Keratinocyte (primary cell): ENCODE measurements at regions not wholly inside any gene's neighbourhood (a gene's known extent, or its start where the extent isn't known, plus 50 kb on each side); places are given as distances from the start of the nearest gene placed in this dataset.

ENCODE experiments used
- DNase-seq: peaks from one replicate; pipeline ENCODE4 v3.0.0-alpha.2; 2011; ENCODE audit warnings: low read depth, missing footprints, low spot score
- FAIRE-seq: peaks from 2 replicates; lab custom pipeline; 2011; peaks lifted over from hg19 to GRCh38; lab: Jason Lieb, UNC
- H2AFZ ChIP-seq: 2 replicates; pipeline ENCODE4 v1.6.0; 2012; ENCODE audit warnings: low read length, control low read depth, inconsistent platforms; ENCODE audit not compliant: control insufficient read depth
- H3K27ac ChIP-seq: 2 replicates; pipeline ENCODE4 v1.5.1; 2011; ENCODE audit warnings: low read length; ENCODE audit not compliant: control insufficient read depth, insufficient read depth
- H3K27me3 ChIP-seq: 3 replicates; pipeline ENCODE4 v1.6.0; 2011; ENCODE audit warnings: low read length; ENCODE audit not compliant: control insufficient read depth, insufficient read depth; ENCODE audit errors: extremely low read depth
- H3K36me3 ChIP-seq, 2 experiments: 2 replicates in 1 of 2; 3 replicates in 1 of 2; pipeline ENCODE4 v1.5.1; 2011; ENCODE audit warnings: low read length in 2 of 2, mild to moderate bottlenecking in 1 of 2; ENCODE audit not compliant: control insufficient read depth in 2 of 2, insufficient read depth in 2 of 2; ENCODE audit errors: extremely low read depth in 1 of 2
- H3K4me1 ChIP-seq: 3 replicates; pipeline ENCODE4 v1.5.1; 2011; ENCODE audit warnings: low read length; ENCODE audit not compliant: control insufficient read depth, insufficient read depth; ENCODE audit errors: extremely low read depth
- H3K4me2 ChIP-seq: 3 replicates; pipeline ENCODE4 v1.6.0; 2011; ENCODE audit warnings: low read depth, low read length; ENCODE audit not compliant: control insufficient read depth, insufficient read depth; ENCODE audit errors: extremely low read depth
- H3K4me3 ChIP-seq, 3 experiments: fragments of 200-600 bp in 1 of 3; sonication (generic) in 1 of 3; 2 replicates in 2 of 3; 3 replicates in 1 of 3; pipeline ENCODE4 v1.5.1; 2011 to 2016; ENCODE audit warnings: low read length in 3 of 3, mild to moderate bottlenecking in 3 of 3, control low read depth in 2 of 3, inconsistent platforms in 1 of 3, low read depth in 1 of 3, mixed read lengths in 1 of 3, mixed run types in 1 of 3, moderate library complexity in 1 of 3; ENCODE audit not compliant: control insufficient read depth in 2 of 3, insufficient read depth in 2 of 3; ENCODE audit errors: extremely low read depth in 1 of 3
- H3K79me2 ChIP-seq: 2 replicates; pipeline ENCODE4 v1.6.0; 2012; ENCODE audit warnings: low read length; ENCODE audit not compliant: control insufficient read depth, insufficient read depth
- H3K9ac ChIP-seq: 3 replicates; pipeline ENCODE4 v1.6.0; 2011; ENCODE audit warnings: low read length; ENCODE audit not compliant: control insufficient read depth, insufficient read depth; ENCODE audit errors: extremely low read depth
- H3K9me1 ChIP-seq: 3 replicates; pipeline ENCODE4 v1.6.0; 2011; ENCODE audit warnings: low read length; ENCODE audit not compliant: control insufficient read depth, insufficient read depth; ENCODE audit errors: extremely low read depth
- H3K9me3 ChIP-seq: 2 replicates; pipeline ENCODE4 v1.5.1; 2012; ENCODE audit warnings: low read depth, low read length; ENCODE audit not compliant: control insufficient read depth
- H4K20me1 ChIP-seq: 3 replicates; pipeline ENCODE4 v1.6.0; 2011; ENCODE audit warnings: low read length; ENCODE audit not compliant: control insufficient read depth, insufficient read depth; ENCODE audit errors: extremely low read depth
- CTCF ChIP-seq, 3 experiments: IDR thresholded peaks in 1 of 3; conservative IDR thresholded peaks in 1 of 3; optimal IDR thresholded peaks in 1 of 3; 2 replicates in 2 of 3; 3 replicates in 1 of 3; pipeline versions ENCODE3 to v1.5.1; 2011; ENCODE audit warnings: low read length in 3 of 3, mild to moderate bottlenecking in 3 of 3, moderate library complexity in 2 of 3, control low read depth in 1 of 3, inconsistent platforms in 1 of 3; ENCODE audit not compliant: insufficient read depth in 2 of 3; ENCODE audit errors: extremely low read depth in 1 of 3
- EZH2 ChIP-seq: IDR thresholded peaks from one replicate; pipeline ENCODE4 v1.6.1; 2012; ENCODE audit warnings: inconsistent platforms, mild to moderate bottlenecking, low read length, moderate library complexity
- dilution Hi-C: fragments of 300-500 bp; cut with MboI; formaldehyde crosslinking; loops from one replicate; pipeline ENCODE4 v1.7.0; 2020; ENCODE audit warnings: low sequenced_read_pairs; ENCODE audit not compliant: extremely low pct_ligation_motif_present

- Histone ChIP-seq H3K4me2 (no peak overlapping the region), H3K36me3 (no peaks in the 10 kb centered on the region), H3K9me3 (no peaks in the 10 kb centered on the region), H2AFZ (no peak overlapping the region), H3K9me1 (no peaks in the 10 kb centered on the region), H3K4me1 (no peaks in the 10 kb centered on the region), H4K20me1 (no peaks in the 10 kb centered on the region), H3K9ac (no peak overlapping the region), H3K79me2 (no peaks in the 10 kb centered on the region), H3K4me3 (no peak overlapping the region), H3K27ac (no peak overlapping the region), H3K27me3 (no peaks in the 10 kb centered on the region)
- no peak for TF ChIP-seq EZH2
- no peak for TF ChIP-seq CTCF (optimal IDR thresholded peaks at IDR 0.05 in 1 of 3, IDR thresholded peaks at IDR 0.05 in 1 of 3, conservative IDR thresholded peaks at IDR 0.05 in 1 of 3; ENCODE audit: extremely low read depth in 1 of 3, insufficient read depth in 2 of 3, low read length in 3 of 3)
- dilution Hi-C loops: no loop called here
- FAIRE-seq: no peak
- no peak for DNase-seq
Measured at GRCh38 chr7:47697543-47697942, 115.6 kb upstream of the TNS3 start.

- Histone ChIP-seq H3K9me3 (no peaks in the 10 kb centered on the region), H3K9ac (no peak overlapping the region), H3K36me3 (no peaks in the 10 kb centered on the region), H3K79me2 (no peaks in the 10 kb centered on the region), H2AFZ (no peak overlapping the region), H3K27ac (no peak overlapping the region), H3K4me3 (no peak overlapping the region), H3K27me3 (no peaks in the 10 kb centered on the region), H3K9me1 (no peaks in the 10 kb centered on the region), H3K4me1 (no peaks in the 10 kb centered on the region), H4K20me1 (no peaks in the 10 kb centered on the region), H3K4me2 (no peak overlapping the region)
- dilution Hi-C loops: no loop called here
- FAIRE-seq (no peak), DNase-seq (no peak)
- TF ChIP-seq EZH2 (no peak), CTCF (optimal IDR thresholded peaks at IDR 0.05 in 1 of 3, IDR thresholded peaks at IDR 0.05 in 1 of 3, conservative IDR thresholded peaks at IDR 0.05 in 1 of 3; ENCODE audit: extremely low read depth in 1 of 3, insufficient read depth in 2 of 3, low read length in 3 of 3) (no peak)
Measured at GRCh38 chr7:47696152-47696710, 114.3 kb upstream of the TNS3 start.
